Natural killer cell (primary cell): ENCODE measurements at regions not wholly inside any gene's neighbourhood (a gene's known extent, or its start where the extent isn't known, plus 50 kb on each side); places are given as distances from the start of the nearest gene placed in this dataset.

Experiments used
- ATAC-seq, 3 donors: fragments of 150-1000 bp in 2 of 3; fragments of 200-7000 bp in 1 of 3; cut with Tn5 transposase; 1 replicate in 1 of 3; 2 replicates in 2 of 3; pipeline ENCODE4 v1.10.0; 2021; ENCODE audit warnings: mild to moderate bottlenecking in 2 of 3, moderate library complexity in 2 of 3
- DNase-seq, 2 donors: peaks; one replicate each; pipeline versions ENCODE4 v3.0.0 to v3.0.0-alpha.2; 2013 to 2021; ENCODE audit warnings: mixed read lengths in 1 of 2
- H3K27ac ChIP-seq: one replicate; pipeline ENCODE4 v1.5.1; 2013; ENCODE audit warnings: mild to moderate bottlenecking, low read length
- H3K27me3 ChIP-seq: one replicate; pipeline ENCODE4 v1.6.1; 2013; ENCODE audit warnings: low read length; ENCODE audit not compliant: control insufficient read depth, insufficient read depth
- H3K36me3 ChIP-seq: one replicate; pipeline ENCODE4 v1.6.1; 2013; ENCODE audit warnings: low read length; ENCODE audit not compliant: control insufficient read depth, insufficient read depth
- H3K4me1 ChIP-seq: one replicate; pipeline ENCODE4 v1.6.1; 2013; ENCODE audit warnings: low read length; ENCODE audit not compliant: control insufficient read depth, insufficient read depth
- H3K4me3 ChIP-seq: one replicate; pipeline ENCODE4 v1.5.1; 2013; ENCODE audit warnings: low read length
- H3K9me3 ChIP-seq: one replicate; pipeline ENCODE4 v1.6.1; 2013; ENCODE audit warnings: low read length; ENCODE audit not compliant: control insufficient read depth, insufficient read depth
- H3K27ac Mint-ChIP-seq, 2 donors: one replicate each; pipeline ENCODE4 v1.8.0; 2022; ENCODE audit warnings: mild to moderate bottlenecking in 2 of 2, mixed read lengths in 2 of 2, moderate library complexity in 1 of 2
- H3K27me3 Mint-ChIP-seq, 2 donors: one replicate each; pipeline ENCODE4 v1.8.0; 2022; ENCODE audit warnings: low read depth in 2 of 2, mixed read lengths in 2 of 2
- H3K36me3 Mint-ChIP-seq: one replicate; pipeline ENCODE4 v1.8.0; 2022; ENCODE audit warnings: mixed read lengths
- H3K4me1 Mint-ChIP-seq, 2 donors: one replicate each; pipeline ENCODE4 v1.8.0; 2022; ENCODE audit warnings: mixed read lengths in 2 of 2
- H3K4me3 Mint-ChIP-seq: one replicate; pipeline ENCODE4 v1.8.0; 2022; ENCODE audit warnings: mild to moderate bottlenecking, moderate library complexity, mixed read lengths
- H3K9me3 Mint-ChIP-seq, 2 donors: one replicate each; pipeline ENCODE4 v1.8.0; 2022; ENCODE audit warnings: mixed read lengths in 2 of 2
- WGBS: methylation state at CpG from one replicate; pipeline ENCODE4 v1.1.7; 2013; ENCODE audit warnings: missing lambda C conversion rate; ENCODE audit not compliant: insufficient coverage; 5-methylcytosine and 5-hydroxymethylcytosine counted together
- intact Hi-C: fragments of 100-400 bp; cut with micrococcal nuclease; formaldehyde crosslinking; loops from one replicate; pipeline ENCODE4 v1.14.2; 2022
- TF ChIP-seq, protein P1 (sequence below): fragments of 200-600 bp; IDR thresholded peaks from one replicate; pipeline ENCODE4 v1.8.0; 2022; ENCODE audit warnings: antibody characterized with exemption

DNA sequence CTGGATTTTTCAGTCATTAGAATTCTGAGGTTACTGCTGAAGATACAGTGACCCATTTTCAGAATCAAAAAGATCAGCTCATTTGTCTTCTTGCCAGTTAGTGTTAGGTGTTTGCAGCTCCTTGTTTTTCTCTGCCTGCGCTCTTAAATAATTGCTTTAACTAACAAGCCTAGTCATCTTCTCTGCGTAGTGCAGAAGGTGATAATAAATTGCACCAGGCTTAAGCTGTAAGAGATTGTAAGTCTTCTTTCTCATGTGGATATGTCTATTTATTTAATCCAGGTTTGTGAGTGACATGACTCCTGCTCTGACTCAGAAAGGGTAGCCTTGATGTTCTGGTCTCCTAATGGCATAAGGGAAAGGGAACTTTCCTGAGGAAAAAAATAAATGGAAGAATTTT is 167.2 kb downstream of the CEP135 start:
- intact Hi-C loops = no loop called here
- TF ChIP-seq, protein P1, sequence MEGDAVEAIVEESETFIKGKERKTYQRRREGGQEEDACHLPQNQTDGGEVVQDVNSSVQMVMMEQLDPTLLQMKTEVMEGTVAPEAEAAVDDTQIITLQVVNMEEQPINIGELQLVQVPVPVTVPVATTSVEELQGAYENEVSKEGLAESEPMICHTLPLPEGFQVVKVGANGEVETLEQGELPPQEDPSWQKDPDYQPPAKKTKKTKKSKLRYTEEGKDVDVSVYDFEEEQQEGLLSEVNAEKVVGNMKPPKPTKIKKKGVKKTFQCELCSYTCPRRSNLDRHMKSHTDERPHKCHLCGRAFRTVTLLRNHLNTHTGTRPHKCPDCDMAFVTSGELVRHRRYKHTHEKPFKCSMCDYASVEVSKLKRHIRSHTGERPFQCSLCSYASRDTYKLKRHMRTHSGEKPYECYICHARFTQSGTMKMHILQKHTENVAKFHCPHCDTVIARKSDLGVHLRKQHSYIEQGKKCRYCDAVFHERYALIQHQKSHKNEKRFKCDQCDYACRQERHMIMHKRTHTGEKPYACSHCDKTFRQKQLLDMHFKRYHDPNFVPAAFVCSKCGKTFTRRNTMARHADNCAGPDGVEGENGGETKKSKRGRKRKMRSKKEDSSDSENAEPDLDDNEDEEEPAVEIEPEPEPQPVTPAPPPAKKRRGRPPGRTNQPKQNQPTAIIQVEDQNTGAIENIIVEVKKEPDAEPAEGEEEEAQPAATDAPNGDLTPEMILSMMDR = no peak
- 44% methylated on average over 1 of the region's 2 CpGs for WGBS
- DNase-seq = no peak
- Mint-ChIP-seq H3K4me3 (no peak overlapping the region), H3K27ac (no peak overlapping the region), H3K36me3 (no peaks in the 10 kb centered on the region), H3K27me3 (peaks cover 3 to 7% of the 10 kb centered on the region in 2 donors), H3K9me3 (no peaks in the 10 kb centered on the region), H3K4me1 (no peaks in the 10 kb centered on the region)
- Histone ChIP-seq H3K36me3 (no peaks in the 10 kb centered on the region), H3K27ac (no peak overlapping the region), H3K4me1 (no peaks in the 10 kb centered on the region), H3K4me3 (no peak overlapping the region), H3K9me3 (no peaks in the 10 kb centered on the region), H3K27me3 (no peaks in the 10 kb centered on the region)
- no peak for ATAC-seq

GRCh38 chr4:56112377-56112776 is 163.6 kb downstream of the CEP135 start:
- ATAC-seq (no peak), DNase-seq (no peak)
- Mint-ChIP-seq H3K27me3 (peaks cover 0 to 7% of the 10 kb centered on the region in 2 donors), H3K36me3 (no peaks in the 10 kb centered on the region), H3K27ac (no peak overlapping the region), H3K4me3 (no peak overlapping the region), H3K9me3 (no peaks in the 10 kb centered on the region), H3K4me1 (no peaks in the 10 kb centered on the region)
- 97% methylated on average over 4 of the region's 4 CpGs for WGBS
- intact Hi-C loops = no loop called here
- H3K9me3 ChIP-seq = no peaks in the 10 kb centered on the region
- no peaks in the 10 kb centered on the region for H3K36me3 ChIP-seq
- no peaks in the 10 kb centered on the region for H3K27me3 ChIP-seq
- no peak overlapping the region for H3K27ac ChIP-seq
- TF ChIP-seq, protein P1 = no peak
- no peak overlapping the region for H3K4me3 ChIP-seq
- H3K4me1 ChIP-seq = no peaks in the 10 kb centered on the region

GRCh38 chr4:56106180-56107147 is 157.7 kb downstream of the CEP135 start:
- no peaks in the 10 kb centered on the region for H3K9me3 Mint-ChIP-seq
- H3K36me3 Mint-ChIP-seq = no peaks in the 10 kb centered on the region
- no peak overlapping the region for H3K4me3 Mint-ChIP-seq
- TF ChIP-seq, protein P1 = no peak
- DNase-seq (no peak), ATAC-seq (no peak)
- peaks cover 0 to 3% of the 10 kb centered on the region in 2 donors for H3K27me3 Mint-ChIP-seq
- Histone ChIP-seq H3K4me1 (no peaks in the 10 kb centered on the region), H3K27me3 (no peaks in the 10 kb centered on the region), H3K36me3 (no peaks in the 10 kb centered on the region), H3K9me3 (no peaks in the 10 kb centered on the region), H3K27ac (no peak overlapping the region), H3K4me3 (no peak overlapping the region)
- no peak overlapping the region for H3K27ac Mint-ChIP-seq
- intact Hi-C loops = no loop called here
- no peaks in the 10 kb centered on the region for H3K4me1 Mint-ChIP-seq
- WGBS = 87% methylated on average over 11 of the region's 11 CpGs
